ENCODE measurements at regions not wholly inside any gene's neighbourhood (a gene's known extent, or its start where the extent isn't known, plus 50 kb on each side); places are given as distances from the start of the nearest gene placed in this dataset.
A peak's percentile ranks its signal among the peaks of the same experiment; 100 is the strongest.
"Not testable (repeated sequence)": the region's sequence is repeated elsewhere in the genome, so short reads cannot be mapped to it uniquely, and the experiment has no call there.

- Mint-ChIP-seq H3K4me1 (no peaks in the 10 kb centered on the region), H3K27ac (no peak overlapping the region), H3K9me3 (no peaks in the 10 kb centered on the region), H3K36me3 (ENCODE audit: low read depth) (no peaks in the 10 kb centered on the region), H3K27me3 (ENCODE audit: insufficient read depth) (peaks cover 9% of the 10 kb centered on the region), H3K4me3 (no peak overlapping the region)
- 92 to 95% methylated on average over 4 of the region's 4 CpGs for WGBS, 2 experiments (ENCODE audit: insufficient coverage in 1 of 2, insufficient read length in 1 of 2)
- Histone ChIP-seq H3K36me3 (ENCODE audit: control insufficient read depth, insufficient read depth, low read length) (no peaks in the 10 kb centered on the region), H3K27me3 (ENCODE audit: control insufficient read depth, insufficient read depth, low read length, poor library complexity, severe bottlenecking) (no peaks in the 10 kb centered on the region), H3K9me3 (ENCODE audit: control insufficient read depth, low read length) (no peaks in the 10 kb centered on the region), H3K9ac (ENCODE audit: extremely low read depth, low read length, poor library complexity, severe bottlenecking) (no peak overlapping the region), H3K4me1 (ENCODE audit: control insufficient read depth, insufficient read depth, low read length) (no peaks in the 10 kb centered on the region), H3K27ac (ENCODE audit: low read depth, low read length) (no peak overlapping the region), H3K4me3 (ENCODE audit: low read length) (no peak overlapping the region)
- peak; percentile 34 for DNase-seq
- TF ChIP-seq, protein P1, sequence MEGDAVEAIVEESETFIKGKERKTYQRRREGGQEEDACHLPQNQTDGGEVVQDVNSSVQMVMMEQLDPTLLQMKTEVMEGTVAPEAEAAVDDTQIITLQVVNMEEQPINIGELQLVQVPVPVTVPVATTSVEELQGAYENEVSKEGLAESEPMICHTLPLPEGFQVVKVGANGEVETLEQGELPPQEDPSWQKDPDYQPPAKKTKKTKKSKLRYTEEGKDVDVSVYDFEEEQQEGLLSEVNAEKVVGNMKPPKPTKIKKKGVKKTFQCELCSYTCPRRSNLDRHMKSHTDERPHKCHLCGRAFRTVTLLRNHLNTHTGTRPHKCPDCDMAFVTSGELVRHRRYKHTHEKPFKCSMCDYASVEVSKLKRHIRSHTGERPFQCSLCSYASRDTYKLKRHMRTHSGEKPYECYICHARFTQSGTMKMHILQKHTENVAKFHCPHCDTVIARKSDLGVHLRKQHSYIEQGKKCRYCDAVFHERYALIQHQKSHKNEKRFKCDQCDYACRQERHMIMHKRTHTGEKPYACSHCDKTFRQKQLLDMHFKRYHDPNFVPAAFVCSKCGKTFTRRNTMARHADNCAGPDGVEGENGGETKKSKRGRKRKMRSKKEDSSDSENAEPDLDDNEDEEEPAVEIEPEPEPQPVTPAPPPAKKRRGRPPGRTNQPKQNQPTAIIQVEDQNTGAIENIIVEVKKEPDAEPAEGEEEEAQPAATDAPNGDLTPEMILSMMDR (conservative IDR thresholded peaks at IDR 0.05), result no peak
Measured at GRCh38 chr11:64436000-64436399, 77.0 kb downstream of the RPS6KA4 start.

DNA sequence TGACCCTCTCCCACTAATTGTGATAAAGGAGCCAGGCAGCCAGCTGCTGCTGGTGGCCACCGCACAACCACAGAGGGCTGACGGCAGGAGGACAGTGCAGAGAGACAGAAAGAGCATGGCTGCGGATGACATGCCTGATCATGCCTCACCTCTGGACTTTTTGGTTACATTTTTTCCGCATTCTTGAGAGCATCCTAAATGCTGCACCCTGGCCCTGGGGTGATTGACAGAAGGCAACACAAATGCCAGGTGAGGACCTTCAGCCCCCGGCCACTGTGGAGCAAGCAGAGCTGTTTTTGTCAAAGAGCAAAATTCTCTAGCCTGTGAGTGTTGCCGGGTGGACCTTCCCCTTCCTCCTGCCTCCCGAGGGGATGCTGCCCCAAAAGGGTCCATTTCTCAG, 78.5 kb downstream of the RPS6KA4 start:
- Histone ChIP-seq H3K4me3 (ENCODE audit: low read length) (no peak overlapping the region), H3K36me3 (ENCODE audit: control insufficient read depth, insufficient read depth, low read length) (no peaks in the 10 kb centered on the region), H3K27me3 (ENCODE audit: control insufficient read depth, insufficient read depth, low read length, poor library complexity, severe bottlenecking) (no peaks in the 10 kb centered on the region), H3K9ac (ENCODE audit: extremely low read depth, low read length, poor library complexity, severe bottlenecking) (no peak overlapping the region), H3K4me1 (ENCODE audit: control insufficient read depth, insufficient read depth, low read length) (no peaks in the 10 kb centered on the region), H3K9me3 (ENCODE audit: control insufficient read depth, low read length) (no peaks in the 10 kb centered on the region), H3K27ac (ENCODE audit: low read depth, low read length) (no peak overlapping the region)
- Mint-ChIP-seq H3K27me3 (ENCODE audit: insufficient read depth) (peaks cover 10% of the 10 kb centered on the region), H3K9me3 (no peaks in the 10 kb centered on the region), H3K36me3 (ENCODE audit: low read depth) (no peaks in the 10 kb centered on the region), H3K4me1 (no peaks in the 10 kb centered on the region), H3K4me3 (no peak overlapping the region), H3K27ac (peak overlapping the region; percentile 67)
- peak; percentile 29 for DNase-seq
- TF ChIP-seq, protein P1 (conservative IDR thresholded peaks at IDR 0.05), result no peak
- 90 to 97% methylated on average over 5 to 7 of the region's 7 CpGs for WGBS, 2 experiments (ENCODE audit: insufficient coverage in 1 of 2, insufficient read length in 1 of 2)

DNA sequence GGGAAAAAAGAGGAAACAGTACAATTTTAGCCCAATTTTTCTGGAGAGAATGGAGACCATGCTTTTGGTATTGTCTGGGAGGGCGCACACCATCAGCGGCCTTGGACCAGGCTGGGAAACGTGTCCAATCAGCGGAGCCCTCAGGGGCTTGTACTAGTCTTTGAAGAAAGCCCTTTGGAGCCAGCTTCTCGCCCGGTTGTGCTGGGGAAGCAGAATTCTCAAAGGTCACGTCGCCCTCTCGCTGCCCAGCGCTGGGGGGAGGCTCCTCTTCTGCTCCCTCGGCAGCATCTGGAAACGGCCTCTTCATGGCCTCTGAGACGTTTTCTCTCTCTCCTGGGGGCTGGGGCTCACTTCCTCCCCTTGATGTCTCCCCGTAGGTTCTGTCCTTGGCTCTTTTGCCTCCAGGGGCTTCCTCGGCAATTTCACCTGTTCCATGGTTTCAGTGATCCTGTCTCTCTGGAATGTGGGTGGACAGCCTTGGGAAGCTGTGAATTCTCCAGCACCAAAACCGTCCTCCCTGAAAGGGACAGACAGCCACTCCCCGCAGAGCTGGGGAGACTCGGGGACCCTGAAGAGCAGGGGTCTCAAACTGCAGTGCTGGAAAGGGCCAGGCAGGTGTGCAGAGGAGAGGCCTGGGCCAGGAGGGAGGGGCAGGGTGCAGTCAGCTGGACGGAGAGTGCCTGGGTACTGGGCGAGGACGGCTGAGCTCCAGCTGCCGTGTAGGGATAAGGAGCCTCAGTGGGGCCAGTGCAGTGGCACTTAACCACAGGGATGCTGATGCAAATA, 80.2 kb downstream of the RPS6KA4 start:
- Mint-ChIP-seq H3K4me3 (no peak overlapping the region), H3K36me3 (ENCODE audit: low read depth) (no peaks in the 10 kb centered on the region), H3K27me3 (ENCODE audit: insufficient read depth) (peaks cover 10% of the 10 kb centered on the region), H3K9me3 (no peaks in the 10 kb centered on the region), H3K4me1 (no peaks in the 10 kb centered on the region), H3K27ac (no peak overlapping the region)
- TF ChIP-seq, protein P1 (conservative IDR thresholded peaks at IDR 0.05), result no peak
- H3K4me3 ChIP-seq (ENCODE audit: low read length), result no peak overlapping the region
- no peak overlapping the region for H3K27ac ChIP-seq (ENCODE audit: low read depth, low read length)
- H3K36me3 ChIP-seq (ENCODE audit: control insufficient read depth, insufficient read depth, low read length), result no peaks in the 10 kb centered on the region
- peak; percentile 61 for DNase-seq
- H3K4me1 ChIP-seq (ENCODE audit: control insufficient read depth, insufficient read depth, low read length), result no peaks in the 10 kb centered on the region
- H3K27me3 ChIP-seq (ENCODE audit: control insufficient read depth, insufficient read depth, low read length, poor library complexity, severe bottlenecking), result no peaks in the 10 kb centered on the region
- 84 to 85% methylated on average over 18 to 22 of the region's 22 CpGs for WGBS, 2 experiments (ENCODE audit: insufficient coverage in 1 of 2, insufficient read length in 1 of 2)
- H3K9ac ChIP-seq (ENCODE audit: extremely low read depth, low read length, poor library complexity, severe bottlenecking), result no peak overlapping the region
- H3K9me3 ChIP-seq (ENCODE audit: control insufficient read depth, low read length), result no peaks in the 10 kb centered on the region

DNA sequence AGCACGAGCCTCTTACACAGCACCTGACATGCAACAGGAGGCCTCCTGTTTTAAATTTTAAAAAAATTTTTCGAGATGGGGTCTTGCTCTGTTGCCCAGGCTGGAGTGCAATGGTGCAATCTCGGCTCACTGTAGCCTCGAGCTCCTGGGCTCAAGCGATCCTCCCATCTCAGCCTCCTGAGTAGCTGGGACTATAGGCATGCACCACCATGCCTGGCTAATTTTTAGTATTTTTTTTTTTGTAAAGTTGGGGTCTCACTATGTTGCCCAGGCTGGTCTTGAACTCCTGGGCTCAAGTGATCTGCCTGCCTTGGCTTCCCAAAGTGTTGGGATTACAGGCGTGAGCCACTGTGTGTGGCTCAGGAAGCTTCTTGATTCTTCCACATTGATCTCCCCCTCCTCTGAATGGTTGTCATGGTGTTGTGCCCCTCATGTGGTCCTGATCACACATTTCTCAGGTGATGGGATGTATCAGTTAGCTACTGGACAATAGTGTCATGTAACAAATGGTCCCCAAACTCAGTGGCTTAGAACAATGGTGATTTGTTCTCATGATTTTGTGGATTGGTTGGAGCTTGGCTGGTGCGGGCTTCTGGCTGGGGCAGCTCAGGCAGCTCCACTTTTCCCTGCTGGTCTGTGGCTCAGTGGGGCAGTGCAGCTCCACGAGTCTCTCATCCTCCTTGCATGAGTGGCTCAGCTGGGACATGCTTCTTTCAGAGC, 81.0 kb downstream of the RPS6KA4 start:
- H3K27ac ChIP-seq (ENCODE audit: low read depth, low read length); H3K36me3 ChIP-seq (ENCODE audit: control insufficient read depth, insufficient read depth, low read length); H3K9me3 Mint-ChIP-seq; H3K27me3 ChIP-seq (ENCODE audit: control insufficient read depth, insufficient read depth, low read length, poor library complexity, severe bottlenecking); H3K27ac Mint-ChIP-seq; H3K36me3 Mint-ChIP-seq (ENCODE audit: low read depth); H3K9ac ChIP-seq (ENCODE audit: extremely low read depth, low read length, poor library complexity, severe bottlenecking); H3K4me1 ChIP-seq (ENCODE audit: control insufficient read depth, insufficient read depth, low read length); DNase-seq; H3K4me3 ChIP-seq (ENCODE audit: low read length); H3K4me3 Mint-ChIP-seq; H3K9me3 ChIP-seq (ENCODE audit: control insufficient read depth, low read length); H3K4me1 Mint-ChIP-seq: not testable (repeated sequence)
- H3K27me3 Mint-ChIP-seq (ENCODE audit: insufficient read depth), result peaks cover 10% of the 10 kb centered on the region
- WGBS, 2 experiments (ENCODE audit: insufficient coverage in 1 of 2, insufficient read length in 1 of 2), result 89 to 93% methylated on average over 7 to 8 of the region's 8 CpGs
